ENCODE measurements at regions not wholly inside any gene's neighbourhood (a gene's known extent, or its start where the extent isn't known, plus 50 kb on each side); places are given as distances from the start of the nearest gene placed in this dataset.
"Not testable (repeated sequence)": the region's sequence is repeated elsewhere in the genome, so short reads cannot be mapped to it uniquely, and the experiment has no call there.

GRCh38 chr20:48126227-48126740, 341.0 kb upstream of the SULF2 start:
- Mint-ChIP-seq H3K4me1 (peaks cover 21% of the 10 kb centered on the region), H3K9me3 (peaks cover 3% of the 10 kb centered on the region), H3K27me3 (ENCODE audit: low read depth) (no peaks in the 10 kb centered on the region), H3K4me3 (no peak overlapping the region), H3K27ac (ENCODE audit: unreplicated experiment) (no peak overlapping the region), H3K36me3 (ENCODE audit: low read depth) (no peaks in the 10 kb centered on the region)
- peak; percentile 10 for DNase-seq (ENCODE audit: low read depth, low spot score)
- TF ChIP-seq, protein P1, sequence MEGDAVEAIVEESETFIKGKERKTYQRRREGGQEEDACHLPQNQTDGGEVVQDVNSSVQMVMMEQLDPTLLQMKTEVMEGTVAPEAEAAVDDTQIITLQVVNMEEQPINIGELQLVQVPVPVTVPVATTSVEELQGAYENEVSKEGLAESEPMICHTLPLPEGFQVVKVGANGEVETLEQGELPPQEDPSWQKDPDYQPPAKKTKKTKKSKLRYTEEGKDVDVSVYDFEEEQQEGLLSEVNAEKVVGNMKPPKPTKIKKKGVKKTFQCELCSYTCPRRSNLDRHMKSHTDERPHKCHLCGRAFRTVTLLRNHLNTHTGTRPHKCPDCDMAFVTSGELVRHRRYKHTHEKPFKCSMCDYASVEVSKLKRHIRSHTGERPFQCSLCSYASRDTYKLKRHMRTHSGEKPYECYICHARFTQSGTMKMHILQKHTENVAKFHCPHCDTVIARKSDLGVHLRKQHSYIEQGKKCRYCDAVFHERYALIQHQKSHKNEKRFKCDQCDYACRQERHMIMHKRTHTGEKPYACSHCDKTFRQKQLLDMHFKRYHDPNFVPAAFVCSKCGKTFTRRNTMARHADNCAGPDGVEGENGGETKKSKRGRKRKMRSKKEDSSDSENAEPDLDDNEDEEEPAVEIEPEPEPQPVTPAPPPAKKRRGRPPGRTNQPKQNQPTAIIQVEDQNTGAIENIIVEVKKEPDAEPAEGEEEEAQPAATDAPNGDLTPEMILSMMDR (conservative IDR thresholded peaks at IDR 0.05): no peak

DNA sequence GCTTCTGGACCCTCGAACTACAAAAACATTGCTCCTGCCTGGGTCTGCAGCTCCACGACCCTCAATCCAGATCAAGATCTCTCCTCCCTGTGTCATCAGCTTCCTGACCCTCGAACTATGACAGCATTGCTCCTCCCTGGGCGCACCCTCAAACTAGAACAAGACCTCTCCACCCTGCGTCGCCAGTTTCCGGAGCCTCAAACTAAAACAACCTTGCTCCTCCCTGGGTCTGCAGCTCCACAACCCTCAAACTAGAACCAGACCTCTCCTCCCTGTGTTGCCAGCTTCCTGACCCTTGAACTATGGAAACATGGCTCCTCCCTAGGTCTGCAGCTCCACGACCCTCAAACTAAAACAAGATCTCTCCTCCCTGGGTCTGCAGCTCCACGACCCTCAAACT, 339.7 kb upstream of the SULF2 start:
- no peak for DNase-seq (ENCODE audit: low read depth, low spot score)
- TF ChIP-seq, protein P1 (conservative IDR thresholded peaks at IDR 0.05): no peak
- Mint-ChIP-seq H3K27ac (ENCODE audit: unreplicated experiment) (no peak overlapping the region), H3K4me3 (no peak overlapping the region), H3K27me3 (ENCODE audit: low read depth) (no peaks in the 10 kb centered on the region), H3K36me3 (ENCODE audit: low read depth) (no peaks in the 10 kb centered on the region), H3K9me3 (peaks cover 5% of the 10 kb centered on the region), H3K4me1 (peaks cover 19% of the 10 kb centered on the region)

- Mint-ChIP-seq H3K9me3 (peaks cover 6% of the 10 kb centered on the region), H3K27ac (ENCODE audit: unreplicated experiment) (no peak overlapping the region), H3K36me3 (ENCODE audit: low read depth) (no peaks in the 10 kb centered on the region), H3K4me1 (peaks cover 12% of the 10 kb centered on the region), H3K4me3 (no peak overlapping the region), H3K27me3 (ENCODE audit: low read depth) (no peaks in the 10 kb centered on the region)
- TF ChIP-seq, protein P1 (conservative IDR thresholded peaks at IDR 0.05): no peak
- DNase-seq (ENCODE audit: low read depth, low spot score): no peak
Measured at GRCh38 chr20:48124181-48124782, 339.0 kb upstream of the SULF2 start.

DNA sequence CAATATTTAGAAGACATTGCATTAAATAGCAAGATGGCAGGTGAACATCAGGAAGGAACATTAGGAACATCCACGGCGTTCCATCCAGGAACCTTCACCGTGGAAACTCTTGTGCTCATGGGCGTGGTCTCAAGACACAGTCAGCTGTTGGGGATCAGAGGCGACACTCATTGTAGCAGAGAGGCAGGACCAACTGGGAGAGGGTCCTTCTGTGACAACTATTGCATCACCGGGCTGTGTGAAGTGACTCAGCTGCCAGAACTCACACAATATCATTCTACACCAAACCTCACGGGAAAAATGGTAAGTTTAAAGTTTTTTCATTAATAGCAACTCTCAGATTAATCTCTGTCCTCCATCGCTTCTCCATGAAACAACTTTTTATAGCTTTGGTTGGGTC, 334.8 kb upstream of the SULF2 start:
- TF ChIP-seq, protein P1 (conservative IDR thresholded peaks at IDR 0.05): no peak
- peaks cover 4% of the 10 kb centered on the region for H3K4me1 Mint-ChIP-seq
- DNase-seq (ENCODE audit: low read depth, low spot score): no peak
- H3K4me3 Mint-ChIP-seq: no peak overlapping the region
- no peak overlapping the region for H3K27ac Mint-ChIP-seq (ENCODE audit: unreplicated experiment)
- H3K36me3 Mint-ChIP-seq (ENCODE audit: low read depth): no peaks in the 10 kb centered on the region
- no peaks in the 10 kb centered on the region for H3K27me3 Mint-ChIP-seq (ENCODE audit: low read depth)
- peaks cover 6% of the 10 kb centered on the region for H3K9me3 Mint-ChIP-seq

DNA sequence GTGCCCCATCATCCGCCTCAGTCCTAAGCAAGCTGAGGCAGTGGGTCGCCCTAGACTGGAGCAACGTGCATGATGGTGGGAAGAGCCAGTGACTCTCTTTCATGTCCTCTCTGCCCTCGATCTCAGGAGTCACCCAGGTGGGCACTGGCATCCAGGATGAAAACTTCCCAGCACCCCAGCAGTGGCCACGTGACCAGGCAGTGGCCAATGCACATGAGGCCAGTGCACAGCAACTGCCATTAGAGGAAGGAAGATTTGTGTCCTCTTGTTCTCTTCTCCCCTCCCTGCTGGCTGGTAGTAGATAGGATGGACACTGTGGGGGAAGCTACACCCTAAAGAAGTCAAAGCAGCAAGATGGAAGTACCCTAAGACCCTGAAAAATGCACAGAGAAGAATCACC, 334.1 kb upstream of the SULF2 start:
- H3K4me3 Mint-ChIP-seq; H3K4me1 Mint-ChIP-seq; DNase-seq (ENCODE audit: low read depth, low spot score); H3K27ac Mint-ChIP-seq (ENCODE audit: unreplicated experiment); H3K36me3 Mint-ChIP-seq (ENCODE audit: low read depth); H3K27me3 Mint-ChIP-seq (ENCODE audit: low read depth); H3K9me3 Mint-ChIP-seq: not testable (repeated sequence)

GRCh38 chr20:48115502-48115901, 330.2 kb upstream of the SULF2 start:
- no peaks in the 10 kb centered on the region for H3K36me3 Mint-ChIP-seq (ENCODE audit: low read depth)
- peaks cover 3% of the 10 kb centered on the region for H3K9me3 Mint-ChIP-seq
- TF ChIP-seq, protein P1 (conservative IDR thresholded peaks at IDR 0.05): no peak
- H3K4me3 Mint-ChIP-seq: no peak overlapping the region
- no peak for DNase-seq (ENCODE audit: low read depth, low spot score)
- H3K27ac Mint-ChIP-seq (ENCODE audit: unreplicated experiment): no peak overlapping the region
- H3K27me3 Mint-ChIP-seq (ENCODE audit: low read depth): no peaks in the 10 kb centered on the region
- H3K4me1 Mint-ChIP-seq: peaks cover 8% of the 10 kb centered on the region
